Occipital lobe (tissue), 1 donor: ENCODE measurements at regions not wholly inside any gene's neighbourhood (a gene's known extent, or its start where the extent isn't known, plus 50 kb on each side); places are given as distances from the start of the nearest gene placed in this dataset.

Experiments used
- DNase-seq: peaks from one replicate; lab custom pipeline; 2025; lab: John Stamatoyannopoulos, UW

DNA sequence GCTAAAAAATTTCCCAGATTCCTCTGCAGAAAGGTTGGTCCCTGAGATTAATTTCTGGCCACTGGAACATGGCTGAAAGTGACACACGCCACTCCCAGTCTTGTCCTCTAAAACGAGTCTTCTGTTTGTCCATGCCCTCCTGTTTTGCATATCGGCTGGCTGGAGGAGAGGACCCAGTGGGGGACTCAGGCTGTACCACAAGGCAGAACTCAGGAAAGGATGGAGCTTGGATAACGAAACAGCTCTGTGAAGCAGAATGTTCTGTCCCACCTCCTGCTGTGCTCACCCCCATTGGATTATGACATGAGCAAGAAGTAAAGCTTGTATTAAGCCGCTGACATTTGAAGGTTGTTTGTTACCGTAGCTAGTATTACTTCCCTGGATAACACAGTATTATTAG, 856.2 kb downstream of the BCL11B start:
- DNase-seq, result no peak

DNA sequence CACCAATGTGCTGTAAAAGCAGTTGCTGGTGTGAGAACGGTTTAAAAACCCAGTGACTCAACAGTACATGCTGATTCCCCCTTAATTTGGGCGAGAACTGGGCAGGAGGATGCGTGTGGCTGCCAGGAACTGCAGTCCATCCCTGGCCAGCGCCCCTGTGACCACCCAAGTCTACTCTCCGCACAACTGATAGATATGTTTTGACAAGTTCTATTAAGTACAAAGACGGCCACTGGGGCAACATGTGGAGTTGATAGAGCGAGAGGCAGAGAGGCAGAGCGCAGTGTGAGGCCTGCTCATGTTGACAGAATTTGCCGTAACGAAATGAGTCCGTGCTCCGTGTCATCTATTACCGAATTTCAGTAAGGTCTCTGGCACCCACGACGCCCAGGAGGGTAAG, 855.0 kb downstream of the BCL11B start:
- DNase-seq, result no peak

DNA sequence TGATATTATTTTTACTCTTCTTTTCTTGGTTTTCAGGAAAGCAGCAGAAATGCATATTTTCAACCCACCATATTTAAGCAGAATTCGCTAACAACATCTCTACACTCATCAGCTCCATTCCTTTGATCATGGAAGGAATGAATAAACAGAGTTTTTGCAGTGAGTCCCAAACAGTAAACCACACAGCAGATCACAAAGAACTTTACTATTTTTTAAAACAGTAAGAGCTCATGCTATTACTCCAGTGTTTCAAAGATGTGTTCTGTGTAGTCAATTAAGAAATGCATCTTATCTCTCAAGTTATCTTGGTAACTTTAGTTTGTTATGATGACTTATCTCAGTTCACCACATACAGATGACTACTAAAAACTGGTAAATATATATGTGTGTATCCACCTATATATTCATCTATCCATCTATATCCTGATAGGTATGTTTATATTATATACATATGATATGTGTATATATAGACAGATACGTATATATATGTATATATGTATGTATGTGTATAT, 843.5 kb downstream of the BCL11B start:
- no peak for DNase-seq

DNA sequence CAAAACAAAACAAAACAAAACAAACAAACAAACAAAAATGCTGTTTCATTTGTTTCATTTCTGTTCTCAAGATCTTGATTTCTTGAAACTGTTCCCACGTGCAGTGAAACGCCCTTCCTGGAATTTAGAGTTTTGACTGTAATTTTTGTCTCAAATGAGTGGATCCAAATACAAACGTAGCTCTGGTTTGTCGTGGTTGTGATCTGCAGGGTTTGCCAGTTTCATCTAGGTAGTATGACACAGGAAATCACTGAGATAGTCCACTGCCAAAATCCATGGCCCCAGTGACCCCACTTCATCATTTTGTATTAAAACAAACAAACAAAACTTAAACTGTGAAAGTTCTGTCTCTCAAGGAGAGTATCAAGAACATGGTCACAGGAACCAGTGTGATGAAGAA, 838.6 kb downstream of the BCL11B start:
- DNase-seq, result no peak

DNA sequence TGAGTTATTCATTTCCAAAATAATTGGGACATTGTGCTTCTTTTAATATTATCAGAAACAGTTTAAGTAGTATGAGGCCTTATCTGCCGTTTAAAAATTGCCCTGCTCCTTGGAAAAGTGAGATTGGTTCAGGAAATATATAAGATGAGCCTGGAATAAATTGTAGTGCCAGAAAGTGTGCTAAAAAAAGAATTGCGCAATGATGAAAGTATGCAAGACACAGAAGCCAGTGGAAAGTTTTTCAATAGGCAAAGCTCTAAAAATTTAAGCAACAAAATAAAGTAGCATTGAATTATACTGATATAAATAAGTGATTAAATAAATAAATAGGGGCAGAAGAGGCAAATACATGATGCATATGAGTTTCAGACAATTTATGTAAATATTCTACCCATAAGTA, 834.9 kb downstream of the BCL11B start:
- DNase-seq, result no peak

DNA sequence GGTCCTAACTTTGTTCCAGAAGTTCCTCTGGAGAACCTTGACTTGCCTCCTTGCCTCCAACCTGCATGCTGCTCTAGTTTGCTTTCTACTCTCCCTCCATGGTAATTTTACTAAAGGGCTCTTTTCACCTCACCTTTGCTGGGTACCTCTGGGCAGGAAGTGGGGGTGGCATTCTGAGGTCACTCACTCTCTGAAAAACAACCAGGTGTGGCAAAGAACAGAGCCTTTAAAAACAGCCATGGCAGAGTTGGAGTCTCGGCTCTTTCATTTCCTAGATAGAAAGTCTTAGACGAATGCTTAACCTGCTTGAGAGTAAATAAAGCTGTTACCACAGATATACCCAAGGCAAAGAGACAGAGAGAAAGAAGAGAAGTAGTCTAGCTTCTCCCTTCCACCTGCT, 827.9 kb downstream of the BCL11B start:
- no peak for DNase-seq

DNA sequence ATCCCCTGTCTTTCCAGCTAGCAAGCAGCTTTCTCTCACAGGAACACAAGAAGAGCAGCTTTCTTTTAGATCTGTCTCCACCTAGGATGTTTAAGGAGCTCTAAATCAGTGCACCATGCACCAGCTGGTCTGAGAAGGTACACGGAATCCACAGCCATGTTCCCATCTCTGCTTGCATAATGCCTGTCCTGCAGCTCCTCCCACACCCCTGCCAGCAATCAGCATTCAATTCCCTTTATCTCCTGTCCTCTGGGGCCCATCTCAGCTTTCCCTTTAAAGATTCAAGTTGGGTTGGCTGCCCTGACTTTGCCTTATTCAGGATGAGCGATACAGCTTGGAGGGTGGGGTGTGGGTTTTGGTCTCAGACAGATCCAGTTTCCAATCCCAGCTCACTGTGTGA, 826.3 kb downstream of the BCL11B start:
- DNase-seq, result no peak

DNA sequence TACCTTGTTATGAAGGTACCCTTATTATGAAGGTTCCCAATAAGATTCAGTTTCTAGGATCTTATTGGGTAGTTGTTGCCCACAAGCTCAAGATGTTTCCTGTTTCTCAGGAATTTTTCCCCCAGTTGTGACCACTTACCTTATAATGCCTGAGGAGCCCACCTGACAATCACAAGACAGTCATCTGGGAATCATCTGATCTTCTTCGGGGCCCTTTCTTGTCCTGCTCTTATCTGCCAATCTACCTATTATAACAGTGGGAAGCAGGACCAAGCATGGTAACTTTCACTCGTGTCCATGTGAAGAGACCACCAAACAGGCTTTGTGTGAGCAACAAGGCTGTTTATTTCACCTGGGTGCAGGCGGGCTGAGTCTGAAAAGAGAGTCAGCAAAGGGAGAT, 825.5 kb downstream of the BCL11B start:
- no peak for DNase-seq

DNA sequence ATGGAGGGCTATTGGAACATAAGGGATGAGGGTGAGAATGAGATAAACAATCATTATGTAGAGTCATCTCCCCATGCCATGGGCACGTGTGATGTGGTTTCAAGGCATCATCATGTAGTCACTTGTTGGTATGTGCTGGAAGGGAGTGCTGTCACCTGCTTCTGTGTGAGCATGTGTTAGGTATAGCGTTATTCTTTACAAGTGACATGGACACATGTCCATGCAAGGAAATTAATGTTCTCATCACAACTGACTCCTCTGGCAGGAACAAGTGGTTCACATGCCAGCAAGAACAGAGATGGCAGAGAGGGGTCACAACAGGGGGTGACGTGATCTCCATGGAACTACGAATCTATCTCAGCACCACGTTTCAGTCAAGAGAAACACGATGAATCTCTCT, 815.8 kb downstream of the BCL11B start:
- DNase-seq, result no peak

DNA sequence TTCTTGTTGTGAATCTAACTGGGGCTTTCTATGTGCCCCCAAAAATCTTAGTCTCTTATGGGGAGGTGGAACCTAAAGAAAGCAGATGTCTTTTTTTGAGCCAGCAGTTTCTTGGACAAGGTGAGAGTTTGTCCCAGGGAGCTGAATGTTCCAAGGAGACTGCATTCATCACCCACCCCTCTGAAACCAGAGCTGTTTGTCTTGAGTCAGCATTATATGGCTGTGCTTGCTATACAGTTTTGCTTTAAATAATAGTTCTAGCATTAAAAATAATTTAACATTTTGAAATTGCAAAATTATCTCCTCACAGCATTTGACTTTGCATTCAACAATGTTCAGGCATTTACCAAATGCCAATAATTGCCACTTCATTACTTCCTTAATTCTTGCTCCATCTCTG, 813.3 kb downstream of the BCL11B start:
- no peak for DNase-seq

DNA sequence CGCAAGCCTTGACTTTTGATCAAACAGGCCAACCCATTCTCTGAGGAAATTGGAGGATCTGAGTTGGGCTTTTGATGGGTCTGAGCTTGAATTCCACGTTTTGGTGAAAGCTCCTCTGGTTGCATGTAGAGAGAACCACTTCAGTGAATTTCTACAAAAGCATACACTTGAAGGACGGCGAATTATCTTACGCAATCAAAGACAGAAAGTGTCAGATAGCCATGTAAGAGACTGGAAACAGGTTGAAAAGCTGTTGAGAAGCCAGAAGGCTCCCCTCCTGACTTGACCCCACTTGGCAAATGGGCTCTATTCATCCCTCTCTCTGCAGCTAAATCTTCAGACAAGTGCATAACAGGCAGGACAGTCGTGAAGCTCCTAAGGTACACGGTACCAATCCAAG, 809.1 kb downstream of the BCL11B start:
- DNase-seq, result no peak

DNA sequence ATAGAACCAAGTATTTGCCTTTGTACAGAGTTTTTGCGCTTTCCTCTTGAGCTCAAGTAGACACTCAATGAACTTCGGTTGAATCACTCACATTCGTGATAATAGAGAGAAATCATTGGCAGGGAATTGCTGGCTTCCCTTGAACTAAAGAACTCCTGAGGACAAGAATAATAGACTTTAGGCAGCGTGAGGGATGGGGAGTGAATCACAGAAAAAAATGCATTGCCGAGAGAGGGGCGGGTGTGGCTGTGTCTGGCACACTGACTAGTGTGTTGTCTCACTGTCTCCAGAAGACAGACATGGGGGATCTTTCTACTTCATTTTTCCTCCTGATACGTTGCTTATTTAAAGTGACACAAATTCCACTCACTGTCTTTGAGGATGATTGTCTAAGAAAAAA, 805.2 kb downstream of the BCL11B start:
- DNase-seq, result no peak

DNA sequence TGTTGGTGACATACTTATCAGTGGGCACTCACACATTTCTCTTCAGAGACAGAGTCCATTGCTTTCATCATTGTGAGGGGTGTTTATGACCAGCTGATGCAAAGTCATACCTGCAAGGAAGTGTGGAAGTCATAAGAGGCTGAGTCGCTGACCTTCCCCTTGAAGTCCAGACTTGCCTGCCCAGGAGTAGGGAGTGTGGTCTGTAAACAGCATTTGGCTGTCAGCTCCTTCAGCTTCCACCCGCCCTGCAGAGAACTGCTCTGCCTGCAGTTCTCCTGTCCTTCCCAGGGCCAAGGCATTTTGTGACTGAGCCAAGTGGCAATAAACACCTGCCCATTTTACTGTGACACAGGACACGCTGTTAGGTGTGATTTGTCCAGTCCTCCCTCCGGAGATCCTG, 801.3 kb downstream of the BCL11B start:
- DNase-seq, result no peak

DNA sequence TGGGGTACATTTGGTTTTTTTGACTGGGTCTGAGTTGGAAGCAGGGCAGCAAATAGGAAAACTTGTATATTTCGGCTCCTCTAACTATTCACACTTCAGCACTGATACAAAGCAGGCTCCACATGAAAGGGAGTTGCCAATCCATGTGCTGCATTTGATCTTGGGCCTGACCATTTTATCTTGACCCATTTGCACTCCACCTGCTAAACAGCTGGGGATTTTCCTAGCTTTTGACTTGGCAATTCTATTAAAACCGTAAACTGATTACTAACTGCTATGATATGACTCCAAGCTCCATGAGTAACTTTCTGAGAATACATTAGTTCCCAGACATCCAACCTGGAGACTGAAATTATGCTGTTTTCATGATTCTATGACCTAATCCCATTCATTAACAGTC, 797.1 kb downstream of the BCL11B start:
- DNase-seq, result no peak

DNA sequence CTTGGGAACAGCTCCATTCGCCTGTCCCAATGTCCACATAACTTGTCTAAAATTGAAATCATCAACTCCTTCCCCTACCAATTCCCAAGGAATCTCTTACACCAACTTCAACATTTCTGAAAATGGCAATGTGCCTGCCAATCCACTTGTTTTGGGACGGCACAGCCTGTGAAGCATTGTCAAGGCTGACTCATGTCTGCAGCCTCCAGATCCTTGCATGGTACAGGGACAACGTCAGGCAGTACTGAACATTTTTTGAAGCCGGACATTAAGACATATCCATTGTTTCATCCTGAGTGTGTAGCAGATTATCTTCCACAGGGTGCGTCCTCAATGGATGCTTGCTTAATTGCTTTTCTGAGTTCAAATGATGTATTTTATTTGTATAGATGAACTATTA, 794.1 kb downstream of the BCL11B start:
- DNase-seq, result no peak

DNA sequence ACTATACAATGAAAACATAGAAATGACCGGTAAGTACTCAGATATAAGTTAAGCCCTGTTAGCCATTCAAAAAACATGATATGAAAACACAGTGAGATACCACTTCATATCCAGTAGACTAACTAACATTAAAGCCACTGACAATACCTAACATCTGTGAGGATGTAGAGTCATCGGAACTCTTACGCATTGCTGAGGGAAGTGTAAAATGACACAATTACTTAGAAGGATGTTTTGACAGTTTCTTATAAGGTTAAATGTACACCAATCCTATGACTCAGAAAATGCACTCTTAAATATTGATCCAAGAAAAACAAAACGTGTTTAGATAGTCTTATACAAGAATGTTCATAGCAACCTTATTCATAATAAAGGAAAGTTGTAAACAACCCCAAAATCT, 782.9 kb downstream of the BCL11B start:
- no peak for DNase-seq

DNA sequence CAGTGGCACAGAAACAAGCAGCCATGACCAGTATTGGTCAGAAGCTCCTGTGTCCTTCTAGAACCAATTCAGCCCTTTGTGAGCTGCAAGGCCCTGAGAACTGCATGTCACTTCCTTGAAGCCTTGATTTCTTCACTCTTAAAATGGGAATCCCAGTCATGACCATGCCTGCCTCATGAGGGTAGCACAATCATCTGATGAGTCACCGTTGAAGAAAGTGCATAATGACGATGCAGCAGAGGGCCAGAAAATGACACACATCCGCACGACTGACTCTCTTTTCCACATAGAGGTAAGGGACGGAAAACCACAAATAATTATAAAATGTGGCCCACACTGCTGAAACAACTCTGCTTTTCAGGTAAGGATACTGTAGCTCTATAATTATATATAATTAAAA, 777.4 kb downstream of the BCL11B start:
- DNase-seq, result no peak

DNA sequence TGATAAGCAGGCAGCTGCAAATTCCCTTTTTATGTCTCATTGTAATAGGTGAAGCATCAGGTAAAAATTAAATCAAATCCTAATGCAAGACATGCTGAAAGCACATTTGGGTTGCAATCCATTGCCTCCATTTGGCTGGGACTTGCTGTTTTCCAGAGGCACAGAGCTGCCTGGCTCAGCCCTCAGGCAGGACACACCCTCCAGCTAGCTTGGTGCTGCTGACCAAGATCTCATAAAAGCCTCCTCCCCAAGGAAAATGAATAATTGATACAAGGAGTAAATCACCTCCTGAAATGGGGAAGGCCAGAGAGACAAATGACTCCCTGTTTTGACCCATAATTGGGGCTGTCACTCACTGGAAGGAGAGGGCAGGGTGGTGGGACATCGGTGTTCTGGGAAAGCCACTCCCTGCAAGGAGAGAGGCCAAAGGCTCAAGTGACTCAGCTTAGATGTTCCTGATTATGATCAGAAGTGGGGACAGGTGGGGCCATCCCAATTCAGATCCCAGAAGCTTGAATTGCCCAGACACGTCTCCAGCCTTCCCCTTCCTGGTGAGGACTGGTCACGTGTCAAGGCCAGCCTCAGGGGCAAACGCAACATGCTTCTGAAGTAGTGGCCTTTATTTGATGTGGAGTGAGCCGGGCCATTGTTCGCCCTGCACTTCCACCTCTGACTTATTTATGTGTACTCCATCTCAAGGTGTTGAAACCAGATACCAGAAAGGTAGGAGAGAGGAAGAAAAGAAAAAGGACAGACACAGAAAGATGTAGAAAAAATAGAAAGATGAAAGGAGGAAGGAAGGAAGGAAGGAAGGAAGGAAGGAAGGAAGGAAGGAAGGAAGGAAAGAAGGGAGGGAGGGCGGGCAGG, 773.7 kb downstream of the BCL11B start:
- no peak for DNase-seq

DNA sequence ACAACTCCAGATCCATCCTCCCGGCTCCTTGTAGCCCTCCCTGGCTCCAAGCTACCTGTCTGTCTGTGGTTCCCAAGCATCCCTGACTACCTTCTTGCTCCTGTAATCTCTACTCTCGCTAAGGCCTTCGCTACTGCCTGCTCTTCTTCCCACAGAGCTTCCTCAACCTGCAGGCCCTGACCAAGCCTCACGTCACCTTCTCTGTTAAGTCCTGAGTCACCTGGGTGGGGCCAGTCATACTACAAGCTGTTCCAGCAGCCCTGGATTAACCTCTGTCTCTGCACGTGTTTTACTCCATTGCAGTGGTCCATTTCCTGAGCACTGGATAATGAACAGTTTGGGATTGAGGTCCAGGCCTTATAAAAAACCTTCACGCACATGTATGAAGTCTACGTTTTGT, 770.7 kb downstream of the BCL11B start:
- DNase-seq, result no peak

DNA sequence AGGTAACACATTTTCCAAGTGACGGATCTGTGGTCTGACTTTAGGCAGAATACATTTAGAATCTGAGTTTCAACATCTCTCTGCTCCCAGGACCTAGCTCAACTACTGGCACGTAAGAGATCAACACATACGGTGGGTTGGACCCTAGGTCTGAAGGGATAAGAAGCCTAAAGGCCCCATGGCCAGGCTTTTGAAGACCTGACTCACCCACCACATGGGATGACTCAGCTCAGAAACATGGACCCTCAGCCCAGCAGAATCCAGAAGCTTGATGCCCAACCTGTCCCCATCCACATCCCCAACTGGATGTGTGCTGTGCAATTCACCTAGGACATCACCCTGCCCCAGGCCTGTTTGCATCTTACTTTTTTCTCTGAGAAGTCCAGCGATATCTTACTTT, 770.2 kb downstream of the BCL11B start:
- DNase-seq, result no peak

DNA sequence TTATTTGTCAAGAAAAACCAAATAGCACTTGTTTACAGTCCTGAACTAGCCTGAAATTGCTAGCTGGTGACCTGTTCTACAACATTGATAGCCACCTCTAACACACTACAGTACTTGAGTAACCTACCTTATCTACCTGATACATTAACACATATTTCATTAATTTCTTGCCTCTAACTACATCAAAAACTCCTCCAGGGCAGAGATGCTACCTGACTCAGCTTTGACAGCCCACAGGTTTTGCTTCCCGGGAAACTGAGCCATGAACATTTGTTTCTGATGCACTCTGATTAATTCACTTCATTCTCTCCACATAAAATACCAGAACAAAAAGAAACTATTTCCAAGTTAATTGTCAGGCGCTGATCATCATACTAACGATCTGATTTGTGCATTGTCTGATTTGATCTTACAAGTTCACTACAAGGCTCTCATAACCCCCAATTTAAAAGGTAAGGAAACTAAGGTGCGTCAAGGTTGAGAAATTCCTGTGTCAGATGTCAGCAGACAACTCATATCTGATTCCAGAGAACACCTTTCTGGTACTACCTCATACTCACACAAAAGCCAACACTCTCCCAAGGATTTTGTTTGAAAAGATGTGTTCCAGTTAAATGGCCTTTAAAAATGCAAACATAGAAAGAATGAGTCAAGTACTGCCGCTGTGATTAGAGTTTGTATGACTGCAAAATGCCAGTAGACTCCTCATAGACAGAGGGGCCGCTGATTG, 768.7 kb downstream of the BCL11B start:
- DNase-seq, result no peak

DNA sequence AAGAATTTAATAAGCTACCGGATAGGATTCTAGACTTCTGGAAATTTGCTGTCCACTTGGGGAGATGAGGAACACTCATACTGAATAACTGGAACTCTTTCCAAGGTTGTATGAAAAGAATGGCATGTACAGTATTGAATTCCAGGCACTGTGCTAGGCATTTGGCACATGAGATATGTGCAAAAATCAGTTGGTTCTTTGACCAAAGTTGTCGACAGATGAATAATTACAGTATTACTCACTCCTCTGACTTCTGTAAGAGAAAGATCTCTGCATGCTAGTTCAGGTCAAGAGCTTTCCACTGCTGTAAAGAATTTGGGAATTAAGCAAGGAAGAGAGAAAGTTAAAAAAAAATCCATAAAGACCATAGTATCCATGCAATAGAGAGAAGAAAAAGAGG, 764.7 kb downstream of the BCL11B start:
- DNase-seq, result no peak

DNA sequence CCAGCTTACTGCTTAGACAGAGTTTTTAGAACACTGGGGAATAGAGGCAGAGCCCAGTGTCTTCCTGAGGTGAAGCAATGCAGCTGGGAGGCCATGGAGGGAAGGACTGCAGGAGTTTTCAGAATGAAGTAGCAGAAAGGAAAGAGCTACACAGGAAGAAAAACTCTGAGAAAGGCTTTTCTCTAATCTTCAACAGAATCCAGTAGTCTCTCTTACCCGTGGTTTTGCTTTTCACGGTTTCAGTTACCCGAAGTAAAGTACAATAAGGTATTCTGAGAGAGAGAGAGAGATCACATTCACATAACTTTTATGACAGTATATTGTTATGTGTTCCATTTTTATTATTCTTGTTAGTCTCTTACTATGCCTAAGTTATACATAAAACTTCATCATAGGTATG, 761.6 kb downstream of the BCL11B start:
- no peak for DNase-seq
